DMS53 treated with DMSO at 0.1 percent for 48 hours (cell line): ENCODE measurements at regions not wholly inside any gene's neighbourhood (a gene's known extent, or its start where the extent isn't known, plus 50 kb on each side); places are given as distances from the start of the nearest gene placed in this dataset.
A peak's percentile ranks its signal among the peaks of the same experiment; 100 is the strongest.
"Not testable (repeated sequence)": the region's sequence is repeated elsewhere in the genome, so short reads cannot be mapped to it uniquely, and the experiment has no call there.

Source experiments
- DNase-seq: peaks from one replicate; lab custom pipeline; 2025; ENCODE audit not compliant: unreplicated experiment; lab: John Stamatoyannopoulos, UW

DNA sequence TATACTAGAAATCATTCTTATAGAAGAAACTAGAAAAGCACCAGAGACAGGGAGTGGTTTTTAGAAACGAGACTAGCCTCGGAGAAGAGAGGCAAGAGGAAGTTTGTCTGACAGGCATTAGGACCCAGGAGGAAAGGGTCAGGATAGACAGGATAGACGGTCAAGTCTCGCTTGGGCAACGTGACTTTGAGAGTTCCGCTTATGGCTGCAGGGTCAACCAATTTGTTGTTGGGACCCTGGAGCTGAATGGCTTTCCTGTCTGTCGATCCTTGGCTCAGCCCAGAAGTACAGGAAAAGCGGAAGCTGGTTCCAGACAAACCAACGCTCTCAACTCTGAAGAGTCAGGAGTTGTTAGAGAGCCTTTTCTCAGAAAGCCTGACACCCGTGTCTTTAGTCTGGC lies 191.2 kb downstream of the FZD1 start:
- DNase-seq: no peak

DNA sequence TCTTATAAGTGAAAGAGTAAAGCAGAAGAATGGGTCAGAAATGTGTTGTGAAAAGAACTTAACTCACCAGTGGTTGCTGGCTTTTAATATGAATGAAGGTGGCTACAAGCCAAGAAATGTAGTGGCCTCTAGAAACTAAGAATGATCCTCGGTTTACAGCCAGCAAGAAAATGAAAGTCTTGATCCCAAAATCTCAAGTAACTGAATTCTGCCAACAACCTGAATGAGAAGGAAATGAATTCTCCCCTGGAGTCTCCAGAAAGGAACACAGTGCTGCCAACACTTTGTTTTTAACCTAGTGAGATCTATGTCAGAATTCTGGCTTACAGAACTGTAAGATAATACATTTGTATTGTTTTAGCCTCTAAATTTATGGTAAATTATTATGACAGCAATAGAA lies 193.0 kb downstream of the FZD1 start:
- no peak for DNase-seq

DNA sequence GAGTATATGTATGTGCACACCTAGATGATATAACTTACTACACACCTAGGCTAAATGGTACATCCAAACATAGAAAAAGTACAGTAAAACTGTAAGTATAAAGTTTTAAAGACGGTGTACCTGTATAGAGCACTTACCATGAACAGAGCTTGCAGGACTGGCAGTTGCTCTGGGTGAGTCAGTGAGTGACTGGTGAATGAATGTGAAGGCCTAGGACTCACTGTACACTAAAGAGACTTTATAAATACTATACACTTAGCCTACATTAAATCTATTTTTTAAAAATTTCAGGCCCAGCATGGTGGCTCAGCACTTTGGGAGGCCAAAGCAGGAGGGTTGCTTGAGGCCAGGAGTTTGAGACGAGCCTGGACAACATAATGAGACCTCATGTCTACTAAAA lies 195.3 kb downstream of the FZD1 start:
- DNase-seq: no peak

DNA sequence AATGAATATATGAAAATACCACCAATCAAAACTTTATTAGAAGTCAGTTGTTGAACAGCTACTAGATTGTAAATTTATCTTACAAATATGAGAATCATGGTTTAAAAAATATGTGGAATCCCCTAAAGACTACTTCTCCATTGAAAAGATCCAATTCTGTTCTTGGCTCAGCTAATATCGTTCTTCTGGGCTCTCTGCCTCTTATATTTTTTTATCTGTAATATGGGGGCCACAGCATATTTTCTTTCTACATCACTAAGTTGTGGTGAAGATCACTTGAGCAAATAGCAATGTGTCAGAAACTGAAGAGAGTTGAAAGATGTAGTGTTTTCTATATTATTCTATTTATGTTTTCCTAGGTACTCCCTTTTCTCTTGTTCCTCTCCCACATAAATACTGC lies 198.1 kb downstream of the FZD1 start:
- DNase-seq: no peak

DNA sequence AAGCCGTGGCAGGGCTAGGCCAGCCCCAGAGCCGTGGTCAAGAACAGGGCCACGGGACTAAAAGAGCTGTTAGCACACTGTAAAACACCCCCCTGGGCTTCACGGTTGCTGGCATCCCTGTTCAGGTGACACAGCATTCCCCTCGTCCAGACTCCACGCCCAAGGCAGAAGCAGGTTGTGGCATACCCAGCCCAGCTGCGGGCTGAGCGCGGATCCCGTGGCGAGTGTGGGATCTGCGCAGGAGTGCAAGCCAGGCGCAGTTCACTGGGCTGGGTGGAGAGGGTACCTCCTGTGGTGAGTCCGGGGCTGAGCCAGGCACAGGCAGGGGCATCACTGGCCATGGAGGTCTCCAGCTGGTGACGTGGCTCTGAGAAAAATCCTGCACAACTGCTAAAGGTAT lies 199.1 kb downstream of the FZD1 start:
- DNase-seq: no peak

- no peak for DNase-seq
Observed at GRCh38 chr7:91465595-91466061, 201.4 kb downstream of the FZD1 start.

DNA sequence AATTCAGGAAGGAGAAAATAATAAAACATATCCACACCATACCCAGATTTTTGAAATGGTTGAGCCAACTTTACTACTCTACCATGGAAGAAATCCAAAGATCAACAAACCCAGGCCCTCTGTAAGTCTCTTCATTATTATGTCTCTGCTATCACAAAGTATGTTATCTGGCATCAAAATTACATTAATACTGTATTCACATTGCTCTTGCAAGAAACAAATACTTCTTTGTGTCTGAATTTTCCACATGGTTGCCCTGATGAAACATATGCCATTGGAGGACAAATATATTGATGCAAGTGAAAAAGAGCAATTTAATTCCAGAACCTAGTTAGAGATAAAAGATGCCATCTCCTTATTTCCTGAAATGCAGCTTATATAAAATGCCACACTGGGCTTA lies 204.0 kb downstream of the FZD1 start:
- DNase-seq: no peak

GRCh38 chr7:91473619-91474018 lies 209.4 kb downstream of the FZD1 start:
- no peak for DNase-seq

DNA sequence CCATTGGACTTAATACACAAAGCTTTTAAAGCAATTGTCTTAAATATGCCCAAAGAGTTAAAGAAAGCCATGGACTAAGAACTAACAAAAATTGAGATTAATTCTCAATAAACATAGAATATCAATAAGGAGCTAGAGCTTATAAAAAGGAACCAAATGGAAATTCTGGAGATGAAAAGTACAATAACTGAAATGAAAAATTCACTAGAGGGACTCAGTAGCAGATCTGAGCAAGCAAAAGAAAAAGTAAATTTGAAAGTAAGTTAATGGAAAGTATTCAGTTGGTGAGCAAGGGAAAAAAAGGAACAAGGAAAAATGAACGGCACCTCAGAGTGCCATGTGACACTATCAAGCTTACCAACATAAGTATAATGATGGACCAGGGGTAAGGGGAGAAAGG lies 209.8 kb downstream of the FZD1 start:
- DNase-seq: no peak

DNA sequence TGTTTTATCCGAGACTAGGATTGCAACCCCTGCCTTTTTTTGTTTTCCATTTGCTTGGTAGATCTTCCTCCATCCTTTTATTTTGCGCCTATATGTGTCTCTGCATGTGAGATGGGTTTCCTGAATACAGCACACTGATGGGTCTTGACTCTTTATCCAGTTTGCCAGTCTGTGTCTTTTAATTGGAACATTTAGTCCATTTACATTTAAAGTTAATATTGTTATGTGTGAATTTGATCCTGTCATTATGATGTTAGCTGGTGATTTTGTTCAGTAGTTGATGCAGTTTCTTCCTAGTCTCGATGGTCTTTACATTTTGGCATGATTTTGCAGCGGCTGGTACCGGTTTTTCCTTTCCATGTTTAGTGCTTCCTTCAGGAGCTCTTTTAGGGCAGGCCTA lies 216.2 kb downstream of the FZD1 start:
- not testable (repeated sequence) for DNase-seq

DNA sequence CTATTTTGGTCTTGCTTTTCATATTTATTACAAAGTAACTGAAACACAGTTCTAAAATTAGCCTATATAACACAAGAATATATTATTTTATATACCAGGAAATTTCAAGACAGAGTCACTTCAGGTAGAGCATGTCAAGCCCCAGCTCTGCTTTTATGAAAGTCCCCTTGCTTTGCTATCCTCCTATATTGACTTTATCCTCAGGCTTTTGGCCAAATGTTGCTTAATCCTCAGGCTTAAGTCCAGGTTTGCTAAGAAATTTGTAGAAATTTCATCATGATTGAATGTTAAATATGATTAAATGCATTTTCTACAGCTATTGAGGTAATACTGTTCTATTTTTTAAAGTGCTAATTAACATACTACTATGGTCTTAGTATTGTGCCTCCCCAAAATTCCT lies 227.6 kb downstream of the FZD1 start:
- no peak for DNase-seq

DNA sequence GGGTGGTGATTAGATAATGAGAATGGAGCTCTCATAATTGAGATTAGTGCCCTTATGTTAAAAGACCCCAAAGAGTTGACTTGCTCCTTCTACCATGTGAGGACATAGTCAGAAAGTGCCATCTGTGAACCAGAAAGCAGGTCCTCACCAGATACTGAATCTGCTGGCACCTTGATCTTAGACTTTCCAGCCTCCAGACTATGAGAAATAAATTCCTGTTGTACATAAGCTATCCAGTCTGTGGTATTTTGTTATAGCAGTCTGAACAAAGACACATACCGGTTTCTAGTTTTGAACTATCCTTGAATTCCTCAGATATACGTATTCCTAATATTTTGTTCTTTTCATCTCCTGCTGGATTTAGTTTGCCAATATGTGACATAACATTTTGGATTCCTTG lies 228.1 kb downstream of the FZD1 start:
- no peak for DNase-seq

DNA sequence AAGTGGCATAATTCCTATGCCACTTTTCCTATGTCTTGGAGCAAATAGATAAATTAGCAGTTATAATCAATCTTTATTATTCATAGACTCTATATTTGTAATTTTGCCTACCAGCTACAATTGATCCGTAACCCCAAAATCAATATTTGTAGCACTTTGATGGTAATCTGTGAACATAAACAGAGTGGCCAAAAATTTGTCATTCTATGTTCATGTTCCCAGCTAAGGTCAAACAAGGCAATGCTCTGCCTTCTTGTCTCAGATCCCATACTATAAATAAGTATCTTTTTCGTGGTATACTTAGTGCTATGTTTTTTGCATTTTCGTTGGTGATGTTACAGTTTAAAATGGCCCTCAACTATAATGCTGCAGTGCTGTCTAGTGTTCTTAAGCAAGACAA lies 228.5 kb downstream of the FZD1 start:
- no peak for DNase-seq

DNA sequence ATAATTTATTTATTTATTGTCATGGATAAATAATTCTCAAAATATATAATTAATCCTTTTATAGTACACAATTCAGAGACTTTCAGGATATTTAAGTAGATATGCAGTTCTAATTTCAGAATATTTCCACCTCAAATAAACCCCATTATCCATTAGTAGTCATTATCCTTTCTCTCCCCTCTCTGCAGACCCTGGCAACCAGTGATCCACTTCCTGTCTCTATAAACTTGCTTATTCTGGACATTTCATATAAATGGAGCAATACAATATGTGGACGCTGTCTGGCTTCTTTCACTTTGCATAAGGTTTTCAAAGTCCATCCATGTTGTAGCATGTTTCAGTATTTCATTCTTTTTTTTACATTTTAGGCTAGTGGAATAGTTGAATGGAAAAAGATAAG lies 230.2 kb downstream of the FZD1 start:
- no peak for DNase-seq

GRCh38 chr7:91496251-91496820 lies 232.1 kb downstream of the FZD1 start:
- no peak for DNase-seq

GRCh38 chr7:91497277-91497676 lies 233.0 kb downstream of the FZD1 start:
- not testable (repeated sequence) for DNase-seq

DNA sequence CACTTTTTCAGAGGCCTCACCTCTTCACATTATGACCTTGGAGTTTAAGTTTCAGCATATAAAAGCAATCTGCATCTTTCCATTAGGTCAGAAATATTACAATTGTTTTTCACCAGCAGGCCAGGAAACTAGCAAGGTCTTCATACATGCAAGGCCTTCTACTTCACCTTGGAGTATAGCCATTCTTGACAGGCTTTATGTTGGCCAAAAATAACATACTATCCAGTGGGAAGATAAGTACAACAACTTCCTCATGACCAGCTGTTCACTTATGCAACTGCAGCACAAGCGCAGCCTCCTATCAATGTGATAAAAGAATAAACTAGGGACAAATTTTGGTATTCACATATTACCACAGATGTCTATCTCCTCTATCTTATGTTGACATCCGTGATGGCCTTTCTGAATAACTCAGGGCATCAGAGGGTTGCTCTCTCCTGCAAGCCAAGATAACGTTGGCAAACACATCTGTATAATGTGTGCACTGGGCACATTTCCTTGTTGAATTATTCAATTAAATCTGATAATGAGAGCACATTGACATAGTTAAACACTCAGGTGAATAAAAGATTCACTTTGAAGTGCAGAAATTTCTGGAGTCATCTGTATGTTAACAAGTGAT lies 239.8 kb downstream of the FZD1 start:
- no peak for DNase-seq

DNA sequence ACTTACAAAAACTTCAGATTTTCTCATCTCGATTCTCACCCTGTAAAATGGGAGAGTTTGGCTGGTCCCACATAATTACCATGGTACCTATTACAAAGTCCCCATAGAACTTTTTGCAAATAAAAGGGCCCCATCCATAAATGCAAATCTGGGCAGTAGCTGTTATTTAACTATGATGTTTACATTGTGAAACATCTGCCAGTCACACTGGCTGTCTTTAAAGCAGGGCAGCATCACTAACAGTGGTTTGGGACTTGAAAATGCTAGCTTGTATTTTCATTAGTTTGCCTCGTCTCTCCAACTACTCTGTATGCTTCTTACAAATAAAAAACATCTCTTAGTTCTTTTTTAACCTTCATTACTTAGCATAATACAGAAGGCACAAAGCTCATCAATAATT lies 240.7 kb downstream of the FZD1 start:
- DNase-seq: peak; percentile 7

GRCh38 chr7:91506966-91507365 lies 242.7 kb downstream of the FZD1 start:
- not testable (repeated sequence) for DNase-seq

GRCh38 chr7:91511861-91512260 lies 247.6 kb downstream of the FZD1 start:
- not testable (repeated sequence) for DNase-seq

DNA sequence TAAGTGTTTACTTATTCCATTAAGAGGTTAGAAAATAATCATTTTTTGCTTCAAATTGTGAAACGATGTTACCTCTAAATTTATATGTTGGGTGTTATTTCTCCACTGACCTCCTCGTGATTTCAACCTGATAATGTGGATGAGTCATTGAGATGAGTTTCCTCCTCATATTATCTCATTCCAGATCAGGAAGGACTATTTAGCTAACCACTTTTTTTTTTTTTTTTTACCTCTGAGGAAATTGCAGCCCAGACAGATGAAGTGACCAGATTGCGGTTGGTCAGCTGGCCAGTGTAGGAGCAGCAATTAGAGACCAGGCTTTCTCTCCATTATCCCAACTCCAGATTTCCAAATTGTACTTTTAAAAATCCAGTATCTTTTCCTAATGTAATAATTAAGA lies 248.7 kb downstream of the FZD1 start:
- DNase-seq: peak; percentile 69

DNA sequence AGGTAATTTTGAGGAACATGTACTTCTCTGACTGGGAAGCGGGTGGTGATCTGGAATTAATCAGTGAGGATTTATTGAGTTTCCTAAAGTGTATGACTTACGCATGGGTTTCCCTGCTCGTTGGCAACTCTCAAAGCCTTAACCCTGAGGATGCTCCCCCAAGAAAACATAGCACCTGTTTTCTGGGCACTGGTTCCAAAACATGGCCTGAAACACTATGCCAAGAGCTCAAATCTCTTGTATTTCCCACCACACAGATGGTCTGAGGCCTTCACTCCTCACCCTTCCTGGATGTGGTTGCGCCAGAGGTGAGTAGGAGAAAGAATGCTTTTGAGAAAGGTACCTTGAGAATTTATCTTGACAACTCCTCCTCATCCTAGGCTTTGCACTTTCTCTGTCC lies 250.4 kb downstream of the FZD1 start:
- DNase-seq: no peak

DNA sequence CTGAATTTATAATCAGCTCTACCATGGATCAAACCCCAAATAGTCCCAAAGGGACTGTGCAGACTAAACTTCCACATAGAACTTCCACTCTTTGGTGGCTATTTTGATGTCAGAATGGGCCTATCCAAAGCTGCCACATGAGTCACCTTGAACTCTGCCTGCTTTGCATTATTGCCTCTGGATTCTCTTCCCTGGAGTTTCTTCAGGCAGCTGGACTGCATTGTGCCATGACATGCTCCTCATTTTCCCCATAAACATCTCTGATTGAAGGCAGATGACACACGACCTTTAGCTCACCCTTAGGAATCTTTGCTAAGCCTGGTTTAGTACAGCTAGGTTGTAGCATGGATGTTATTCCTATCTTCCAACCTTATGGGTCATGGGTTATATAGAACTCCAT lies 251.7 kb downstream of the FZD1 start:
- no peak for DNase-seq
